Fibroblast of lung (primary cell): ENCODE measurements at regions not wholly inside any gene's neighbourhood (a gene's known extent, or its start where the extent isn't known, plus 50 kb on each side); places are given as distances from the start of the nearest gene placed in this dataset.
A peak's percentile ranks its signal among the peaks of the same experiment; 100 is the strongest.

Experiments used
- DNase-seq, 2 donors: peaks; one replicate each; pipeline versions ENCODE4 v3.0.0 to v3.0.0-alpha.2; 2010; ENCODE audit warnings: low read depth in 2 of 2
- H2AFZ ChIP-seq: 2 replicates; pipeline ENCODE4 v1.5.1; 2012; ENCODE audit warnings: low read length, control low read depth, inconsistent platforms
- H3K27ac ChIP-seq: 2 replicates; pipeline ENCODE4 v1.5.1; 2011; ENCODE audit warnings: low read length, control low read depth; ENCODE audit not compliant: insufficient read depth
- H3K27me3 ChIP-seq: 2 replicates; pipeline ENCODE4 v1.5.1; 2011; ENCODE audit warnings: mild to moderate bottlenecking, low read length; ENCODE audit not compliant: control insufficient read depth, insufficient read depth
- H3K36me3 ChIP-seq: 2 replicates; pipeline ENCODE4 v1.5.1; 2011; ENCODE audit warnings: low read length; ENCODE audit not compliant: control insufficient read depth, insufficient read depth
- H3K4me1 ChIP-seq: 2 replicates; pipeline ENCODE4 v1.5.1; 2011; ENCODE audit warnings: low read length; ENCODE audit not compliant: control insufficient read depth, insufficient read depth; ENCODE audit errors: extremely low read depth
- H3K4me2 ChIP-seq: 2 replicates; pipeline ENCODE4 v1.5.1; 2011; ENCODE audit warnings: low read length, control low read depth; ENCODE audit not compliant: insufficient read depth; ENCODE audit errors: extremely low read depth
- H3K4me3 ChIP-seq, 4 experiments: fragments of 200-600 bp in 1 of 4; sonication (generic) in 1 of 4; replicated peaks in 1 of 4; 2 replicates each; pipeline ENCODE4 v1.5.1; 2011 to 2016; ENCODE audit warnings: low read length in 4 of 4, low read depth in 3 of 4, mild to moderate bottlenecking in 3 of 4, control low read depth in 2 of 4, inconsistent platforms in 1 of 4, mixed read lengths in 1 of 4; ENCODE audit not compliant: insufficient read depth in 1 of 4; ENCODE audit errors: control extremely low read depth in 1 of 4
- H3K79me2 ChIP-seq: 2 replicates; pipeline ENCODE4 v1.5.1; 2012; ENCODE audit warnings: mild to moderate bottlenecking, low read length, inconsistent platforms; ENCODE audit not compliant: control insufficient read depth, insufficient read depth
- H3K9ac ChIP-seq: 2 replicates; pipeline ENCODE4 v1.5.1; 2011; ENCODE audit warnings: mild to moderate bottlenecking, low read length, control low read depth; ENCODE audit not compliant: insufficient read depth
- H3K9me3 ChIP-seq: 2 replicates; pipeline ENCODE4 v1.5.1; 2012; ENCODE audit warnings: low read depth, low read length; ENCODE audit not compliant: control insufficient read depth, insufficient read depth
- H4K20me1 ChIP-seq: 2 replicates; pipeline ENCODE4 v1.5.1; 2011; ENCODE audit warnings: low read length; ENCODE audit not compliant: control insufficient read depth, insufficient read depth; ENCODE audit errors: extremely low read depth
- CTCF ChIP-seq, 2 donors: IDR thresholded peaks in 1 of 2; conservative IDR thresholded peaks in 1 of 2; 1 replicate in 1 of 2; 2 replicates in 1 of 2; pipeline ENCODE4 v1.5.1; 2011 to 2012; ENCODE audit warnings: low read length in 2 of 2, control low read depth in 1 of 2, inconsistent platforms in 1 of 2, low read depth in 1 of 2, mild to moderate bottlenecking in 1 of 2
- EZH2 ChIP-seq: IDR thresholded peaks from 2 replicates; pipeline ENCODE4 v1.5.1; 2012; ENCODE audit warnings: low read length, control low read depth, mild to moderate bottlenecking; ENCODE audit errors: missing control alignments

- H3K27ac ChIP-seq = no peak overlapping the region
- TF ChIP-seq CTCF (conservative IDR thresholded peaks at IDR 0.05 in 1 of 2, IDR thresholded peaks at IDR 0.05 in 1 of 2; ENCODE audit: low read depth in 1 of 2, low read length in 2 of 2) (no peak), EZH2 (no peak)
- no peaks in the 10 kb centered on the region for H4K20me1 ChIP-seq
- no peaks in the 10 kb centered on the region for H3K9me3 ChIP-seq
- no peaks in the 10 kb centered on the region for H3K4me1 ChIP-seq
- no peaks in the 10 kb centered on the region for H3K27me3 ChIP-seq
- H3K9ac ChIP-seq = no peak overlapping the region
- H3K4me2 ChIP-seq = no peak overlapping the region
- DNase-seq = no peak
- H3K79me2 ChIP-seq = no peaks in the 10 kb centered on the region
- H3K36me3 ChIP-seq = no peaks in the 10 kb centered on the region
- H3K4me3 ChIP-seq = no peak overlapping the region
- H2AFZ ChIP-seq = no peak overlapping the region
Measured at GRCh38 chr11:33521384-33521783, 179.2 kb downstream of the C11orf91 start.

GRCh38 chr11:33520112-33520511, 180.5 kb downstream of the C11orf91 start:
- TF ChIP-seq EZH2 (no peak), CTCF (conservative IDR thresholded peaks at IDR 0.05 in 1 of 2, IDR thresholded peaks at IDR 0.05 in 1 of 2; ENCODE audit: low read depth in 1 of 2, low read length in 2 of 2) (no peak)
- Histone ChIP-seq H3K9me3 (no peaks in the 10 kb centered on the region), H4K20me1 (no peaks in the 10 kb centered on the region), H3K27me3 (no peaks in the 10 kb centered on the region), H3K79me2 (no peaks in the 10 kb centered on the region), H3K4me1 (no peaks in the 10 kb centered on the region), H3K4me3 (no peak overlapping the region), H2AFZ (no peak overlapping the region), H3K9ac (no peak overlapping the region), H3K27ac (no peak overlapping the region), H3K36me3 (no peaks in the 10 kb centered on the region), H3K4me2 (no peak overlapping the region)
- DNase-seq = no peak

- H4K20me1 ChIP-seq = no peaks in the 10 kb centered on the region
- TF ChIP-seq CTCF (conservative IDR thresholded peaks at IDR 0.05 in 1 of 2, IDR thresholded peaks at IDR 0.05 in 1 of 2; ENCODE audit: low read depth in 1 of 2, low read length in 2 of 2) = no peak
- TF ChIP-seq EZH2 = no peak
- H3K4me3 ChIP-seq = no peak overlapping the region
- H3K4me1 ChIP-seq = no peaks in the 10 kb centered on the region
- H3K9me3 ChIP-seq = no peaks in the 10 kb centered on the region
- H3K4me2 ChIP-seq = no peak overlapping the region
- H3K36me3 ChIP-seq = no peaks in the 10 kb centered on the region
- no peak overlapping the region for H2AFZ ChIP-seq
- H3K27me3 ChIP-seq = no peaks in the 10 kb centered on the region
- peak in 1 of 2 donors; percentile 62 for DNase-seq
- H3K9ac ChIP-seq = no peak overlapping the region
- H3K79me2 ChIP-seq = no peaks in the 10 kb centered on the region
- no peak overlapping the region for H3K27ac ChIP-seq
Measured at GRCh38 chr11:33515347-33515746, 185.3 kb downstream of the C11orf91 start.
